ENCODE measurements at regions not wholly inside any gene's neighbourhood (a gene's known extent, or its start where the extent isn't known, plus 50 kb on each side); places are given as distances from the start of the nearest gene placed in this dataset.

- TF ChIP-seq BACH1 (IDR thresholded peaks at IDR 0.05; ENCODE audit: low read length) (no peak), SUZ12 (IDR thresholded peaks at IDR 0.05; ENCODE audit: low read length) (no peak), TAF1 (IDR thresholded peaks at IDR 0.05; ENCODE audit: low read depth, low read length) (no peak), JUN (IDR thresholded peaks at IDR 0.05; ENCODE audit: low read depth, low read length) (no peak)
Measured at GRCh38 chr7:54252256-54253035, 289.7 kb upstream of the VSTM2A start (continued).

All from H1 (cell line).